Activated CD4-positive, alpha-beta T cell treated with anti-CD3 and anti-CD28 coated beads, Interleukin-2, Interleukin-4, amounts not matched to agents 100 ng/mL and 50 ng/mL, durations not matched to agents 16 hours and 8 hours (primary cell): ENCODE measurements at regions not wholly inside any gene's neighbourhood (a gene's known extent, or its start where the extent isn't known, plus 50 kb on each side); places are given as distances from the start of the nearest gene placed in this dataset.

Experiments
- DNase-seq: peaks from one replicate; pipeline ENCODE4 v3.0.0-alpha.2; 2020; ENCODE audit warnings: low spot score

DNA sequence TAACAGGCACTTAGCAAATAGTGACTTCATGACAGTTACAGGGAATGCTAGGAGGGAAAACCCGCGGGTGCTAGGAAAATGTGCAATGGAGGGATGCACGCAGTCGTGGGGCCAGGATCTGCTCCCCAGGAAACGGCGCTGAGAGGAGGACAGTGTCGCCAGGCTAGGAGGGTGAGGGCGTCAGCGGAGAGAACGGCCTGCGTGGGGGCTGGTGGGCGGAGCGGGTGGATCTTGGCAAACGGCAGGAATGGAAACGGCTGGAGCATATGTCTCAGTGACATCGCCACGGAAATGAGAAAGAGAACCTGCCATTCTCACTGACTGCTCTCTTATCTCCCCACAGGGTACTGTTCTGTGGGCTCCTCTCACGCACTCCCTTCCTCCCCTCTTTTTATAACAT lies 478.5 kb upstream of the ID2 start:
- no peak for DNase-seq

DNA sequence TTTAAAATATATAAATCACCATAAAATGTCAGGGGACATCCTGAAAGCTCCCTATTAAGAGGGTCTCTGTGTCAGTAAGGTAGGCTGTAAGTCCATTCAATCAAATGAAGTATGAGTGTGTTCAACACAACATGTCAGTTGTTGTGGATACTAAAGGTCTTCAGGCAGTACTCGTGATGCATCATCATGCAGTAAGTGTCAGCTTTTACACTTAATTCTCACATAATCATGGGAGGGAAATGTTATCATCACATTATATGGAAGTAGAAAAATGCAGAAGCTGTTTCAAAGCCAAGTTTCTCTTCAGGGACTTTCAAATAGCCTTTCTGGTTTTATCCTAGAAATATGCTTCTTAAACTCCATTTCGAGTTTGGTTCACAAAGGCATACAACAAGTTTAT lies 477.1 kb upstream of the ID2 start:
- no peak for DNase-seq

DNA sequence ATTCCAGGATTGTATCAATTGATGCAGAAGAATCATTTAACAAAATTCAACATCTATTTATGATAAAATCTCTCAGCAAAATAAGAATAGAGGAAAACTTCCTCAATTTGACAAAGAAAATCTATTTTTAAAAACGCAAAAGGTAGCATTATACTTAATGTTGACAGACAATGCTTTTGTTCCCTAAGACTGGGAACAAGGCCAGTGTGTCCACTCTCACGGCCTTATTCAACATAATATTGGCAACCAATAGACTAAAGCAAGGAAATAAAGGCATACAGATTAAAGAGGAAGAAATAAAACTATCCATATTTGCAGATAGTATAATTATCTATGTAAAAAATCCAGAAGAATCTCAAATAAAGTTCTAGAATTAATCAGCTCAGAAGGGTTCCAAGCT lies 472.4 kb upstream of the ID2 start:
- DNase-seq = no peak

DNA sequence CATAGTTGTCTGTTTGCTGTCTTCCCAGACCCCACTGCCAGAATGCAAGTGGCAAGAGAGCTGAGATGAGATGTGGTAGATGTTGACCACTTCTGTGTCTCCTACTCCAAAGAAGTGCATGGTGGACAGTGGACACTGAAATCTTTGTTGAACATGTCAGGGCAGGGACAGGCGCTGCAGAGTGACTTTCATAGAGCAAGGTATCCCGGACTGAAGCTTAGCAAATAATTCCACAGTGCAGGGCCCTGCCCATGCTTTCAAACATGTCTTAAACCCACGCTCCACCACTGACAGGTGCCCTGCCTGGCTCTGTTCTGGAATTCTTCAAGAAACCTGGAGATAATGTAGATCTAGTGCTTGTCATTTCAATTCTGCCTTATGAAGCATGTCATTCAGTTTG lies 470.5 kb upstream of the ID2 start:
- DNase-seq = no peak

DNA sequence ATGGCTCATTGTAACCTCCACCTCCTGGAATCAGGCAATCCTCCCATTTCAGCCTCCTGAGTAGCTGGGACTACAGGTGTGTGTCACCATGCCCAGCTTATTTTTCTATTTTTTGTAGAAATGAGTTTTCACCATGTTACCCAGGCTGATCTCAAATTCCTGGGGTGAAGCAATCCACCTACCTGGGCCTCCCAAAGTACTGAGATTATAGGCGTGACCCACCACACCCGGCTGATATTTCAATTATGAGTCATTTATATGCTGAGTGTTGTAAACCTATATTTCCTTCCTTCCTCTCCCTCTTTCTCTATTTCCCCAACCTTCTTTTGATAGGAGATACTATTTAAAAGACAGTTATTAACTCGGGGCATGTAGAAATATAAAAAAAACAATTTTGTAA lies 469.6 kb upstream of the ID2 start:
- DNase-seq = no peak

DNA sequence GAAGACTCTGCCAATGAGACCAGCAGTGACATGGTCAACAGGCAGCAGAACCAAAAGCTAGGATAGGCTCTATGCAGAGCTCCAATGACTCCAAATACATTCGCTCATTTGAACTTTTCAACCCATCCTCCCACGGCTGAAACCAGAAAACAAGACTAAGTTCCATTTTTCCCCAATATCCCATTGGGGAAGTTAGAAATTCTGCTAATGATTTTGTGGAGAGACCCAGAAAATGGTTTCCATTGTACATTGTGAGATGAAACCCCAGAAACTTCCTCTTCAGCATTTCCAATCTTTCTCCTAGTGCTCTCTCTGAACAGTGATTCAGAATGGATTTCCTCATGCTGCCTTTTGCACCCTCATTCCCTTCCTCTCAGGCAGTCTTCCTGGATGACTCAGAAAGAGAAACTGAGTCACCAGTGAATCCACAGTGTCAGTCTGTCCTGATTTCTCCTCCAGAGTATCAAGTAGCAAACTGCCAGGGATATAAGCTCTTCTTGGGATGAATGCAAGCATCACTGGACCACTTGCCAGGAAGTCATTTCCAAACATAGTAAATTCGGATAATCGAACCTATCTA lies 467.7 kb upstream of the ID2 start:
- DNase-seq = no peak

DNA sequence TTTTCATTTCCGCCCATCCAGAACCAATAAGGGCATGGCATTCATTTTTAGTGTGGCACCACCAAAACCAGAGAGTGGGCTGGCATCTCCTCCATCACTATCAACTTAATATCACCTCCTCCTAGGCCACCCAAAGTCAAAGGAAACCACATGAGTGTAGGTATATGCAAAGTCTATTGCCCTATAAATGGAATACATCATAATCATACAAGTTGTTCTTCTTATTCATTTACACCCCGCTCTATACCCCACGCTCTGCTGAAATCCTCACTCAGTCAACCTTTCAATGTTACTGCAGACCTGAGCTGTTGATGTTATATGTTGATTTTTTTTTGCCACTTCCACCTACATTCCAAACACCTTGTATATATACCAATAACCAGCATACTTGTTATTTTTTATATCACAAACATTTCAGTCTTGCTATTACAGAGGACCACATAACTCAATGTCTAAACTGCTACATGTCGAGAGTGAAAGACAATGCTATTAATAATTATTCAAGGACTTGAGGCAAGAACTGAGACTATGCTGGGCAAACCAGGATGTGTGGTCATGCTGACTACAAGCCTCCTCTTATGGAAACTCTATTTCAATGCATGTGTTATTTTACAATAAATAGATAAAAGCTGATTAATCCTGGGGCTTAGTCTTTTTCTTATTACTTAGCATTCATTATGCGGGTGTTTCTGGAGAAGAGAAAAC lies 466.5 kb upstream of the ID2 start:
- no peak for DNase-seq

DNA sequence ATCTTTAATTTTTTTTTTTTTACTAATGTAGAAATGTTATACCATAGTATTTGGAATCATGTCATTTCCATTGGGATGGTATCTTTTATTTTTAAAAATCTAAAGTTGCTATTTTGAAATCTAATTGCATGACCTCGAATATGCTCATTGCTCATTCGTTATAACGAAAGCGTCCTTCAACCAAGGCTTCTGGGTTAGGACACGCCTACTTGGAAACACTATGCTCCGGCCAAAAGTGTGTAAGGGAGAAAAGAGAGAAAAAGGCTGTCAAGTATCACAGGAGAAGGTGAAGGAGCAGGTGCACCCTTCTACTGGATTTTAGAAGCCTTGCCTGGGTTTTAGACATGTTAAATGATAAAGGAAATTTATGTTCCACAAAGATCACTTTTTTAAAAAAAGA lies 465.9 kb upstream of the ID2 start:
- DNase-seq = no peak

DNA sequence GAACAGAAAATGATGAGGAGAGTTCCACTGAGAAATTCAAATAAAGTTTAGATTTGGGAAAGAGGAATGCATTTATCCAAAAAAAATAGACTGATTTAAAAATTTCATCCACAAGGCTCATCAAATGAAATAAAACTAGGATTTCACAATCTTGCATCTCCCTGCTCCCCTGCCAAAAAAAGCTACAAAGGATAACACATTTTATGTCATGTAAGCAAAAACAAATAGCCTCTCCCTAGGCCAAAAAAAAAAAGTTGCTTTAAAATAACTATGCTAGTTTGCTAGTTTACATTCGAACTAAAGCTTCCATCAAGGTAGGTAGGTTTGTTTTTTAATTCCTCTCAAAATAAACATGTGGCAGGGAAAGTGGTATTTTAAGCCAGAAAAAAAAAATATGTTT lies 465.5 kb upstream of the ID2 start:
- no peak for DNase-seq

DNA sequence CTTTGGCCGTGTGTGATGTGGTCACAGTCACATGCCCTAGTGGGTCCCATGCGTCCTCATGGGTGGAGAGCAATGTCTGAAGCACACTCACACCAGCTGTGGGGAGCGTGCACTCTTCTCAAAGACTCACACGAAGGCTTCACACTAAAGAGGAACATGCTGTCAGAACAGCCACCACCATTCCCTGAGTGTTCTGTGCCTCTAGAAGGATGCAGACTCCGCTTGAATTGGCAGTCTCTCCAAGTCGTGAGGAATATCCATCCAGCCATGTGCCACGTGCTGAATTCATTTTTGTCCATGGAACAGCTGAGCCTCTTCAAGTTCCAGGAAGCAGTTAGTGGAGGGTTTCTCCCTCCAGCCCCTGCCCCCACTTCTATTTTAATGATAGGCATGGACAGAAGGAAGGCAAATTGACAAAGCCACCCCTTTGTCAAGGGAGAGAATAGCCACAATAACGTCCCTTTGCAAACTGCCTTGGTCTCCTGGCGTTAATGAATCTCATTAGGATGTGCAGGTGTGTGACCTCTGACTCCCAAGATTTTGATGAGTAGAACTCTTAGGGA lies 464.3 kb upstream of the ID2 start:
- no peak for DNase-seq

DNA sequence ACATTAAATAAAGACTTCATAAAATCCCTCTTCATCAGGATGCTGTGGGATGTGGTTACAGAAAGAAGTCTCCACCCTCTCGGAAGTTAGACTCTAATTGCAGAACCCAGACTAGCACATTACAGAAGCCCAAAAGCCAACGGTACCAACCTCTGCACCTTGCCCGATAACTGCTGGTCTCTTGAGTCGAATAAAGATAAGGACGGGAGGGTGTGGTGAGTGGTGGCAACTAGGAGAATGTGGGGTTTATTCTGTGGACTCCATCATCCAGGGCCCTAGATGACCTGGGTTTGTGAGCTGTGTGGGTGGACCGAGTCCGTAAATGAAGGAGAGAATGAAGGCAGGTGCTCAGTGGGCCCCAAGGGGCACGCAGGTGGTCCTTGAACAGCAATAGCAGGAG lies 462.8 kb upstream of the ID2 start:
- DNase-seq = no peak

DNA sequence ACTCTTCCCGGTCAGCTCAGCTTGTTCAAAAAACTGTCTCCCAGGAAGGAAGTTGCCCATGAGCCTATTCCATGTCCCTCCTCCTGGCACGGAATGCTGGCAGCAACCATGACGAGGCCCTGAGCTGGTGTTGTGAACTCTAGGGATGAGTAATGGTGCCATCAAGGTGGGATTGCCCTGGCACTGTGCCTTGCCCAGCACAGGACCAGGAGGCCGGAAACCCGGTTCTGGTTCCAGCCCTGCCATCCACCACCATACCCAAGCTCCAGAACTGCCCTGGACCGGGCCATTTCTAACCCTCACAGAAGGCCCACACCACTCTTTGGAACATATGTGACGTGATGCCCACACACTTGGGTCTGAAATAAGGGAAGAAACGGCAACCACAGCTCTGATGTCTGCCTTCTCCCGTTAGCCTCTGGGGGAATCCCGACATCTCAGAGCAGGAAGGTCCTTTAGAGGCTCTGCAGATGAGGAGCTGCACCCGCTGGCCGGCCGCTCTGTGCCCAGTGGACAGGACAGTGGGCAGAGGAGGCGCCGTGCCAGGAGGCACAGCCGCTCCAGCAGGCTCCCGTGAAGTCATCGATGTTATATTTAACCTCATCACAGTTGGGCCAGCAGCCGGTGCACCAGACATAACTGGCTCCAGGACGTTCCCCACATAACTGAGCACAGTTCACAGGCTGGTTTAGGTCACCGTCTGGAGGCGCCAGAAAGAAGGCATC lies 462.1 kb upstream of the ID2 start:
- DNase-seq = no peak

DNA sequence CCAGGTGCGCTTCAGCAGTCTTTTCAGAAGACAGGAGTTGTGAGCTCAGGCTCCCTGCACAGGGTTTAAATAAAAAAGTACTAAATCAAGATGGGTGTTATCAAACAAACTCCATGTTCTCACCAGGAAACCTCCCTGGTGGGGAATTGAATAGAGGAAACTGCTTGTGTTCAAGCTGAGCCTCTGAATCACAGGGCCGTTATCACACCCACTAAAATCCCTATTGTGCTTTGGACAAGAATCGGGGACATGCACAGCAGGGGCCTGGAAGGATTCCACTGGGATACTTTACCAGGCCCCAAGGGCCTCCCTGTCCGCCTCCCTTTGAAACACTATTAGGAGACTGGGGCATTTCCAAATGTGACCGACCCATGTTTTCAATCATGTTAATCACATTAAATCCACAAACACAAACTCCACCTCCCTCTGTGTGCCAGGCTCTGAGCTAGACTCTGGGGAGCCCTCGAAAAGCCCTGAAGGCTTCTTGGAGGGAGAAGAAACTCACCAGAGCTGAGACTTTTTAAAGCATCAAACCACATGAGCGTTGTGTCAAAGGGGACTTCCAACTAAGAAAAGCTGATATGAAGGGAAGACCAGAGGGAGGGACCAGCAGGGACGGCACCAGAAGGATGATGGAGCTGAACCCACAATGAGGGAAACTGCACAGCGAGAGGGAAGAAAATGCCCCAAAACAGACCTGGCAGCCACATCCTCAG lies 458.7 kb upstream of the ID2 start:
- no peak for DNase-seq

DNA sequence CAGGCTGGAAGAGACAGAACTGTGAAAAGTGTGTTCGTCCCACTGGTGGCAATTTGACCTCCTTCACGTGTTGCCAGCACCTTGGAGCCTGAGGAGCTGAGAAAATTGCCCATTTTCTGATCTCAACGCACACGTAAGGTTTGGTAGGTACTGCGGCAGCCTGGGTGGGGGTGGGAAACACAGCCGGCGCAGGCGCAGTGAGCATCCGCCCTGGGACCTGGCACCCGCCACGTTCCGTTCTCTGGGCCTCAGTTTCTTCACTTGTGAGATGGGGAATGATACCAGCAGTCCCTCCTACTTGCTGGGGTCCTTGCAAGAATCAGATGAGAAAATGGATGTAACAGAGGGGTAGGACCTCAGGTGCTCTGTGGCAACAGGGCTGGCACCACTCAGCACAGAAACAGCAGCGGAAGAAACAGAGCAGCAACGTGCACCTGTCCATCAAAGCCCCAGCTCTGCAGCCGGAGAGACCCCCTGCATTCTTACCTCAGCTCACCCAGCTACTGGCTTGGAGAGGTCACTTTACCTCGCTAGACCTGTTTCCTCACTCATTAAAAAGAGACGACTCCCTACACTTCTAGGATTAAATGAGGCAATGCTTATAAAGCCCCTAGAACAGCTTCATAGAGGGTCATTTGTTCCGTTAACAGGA lies 458.0 kb upstream of the ID2 start:
- no peak for DNase-seq

DNA sequence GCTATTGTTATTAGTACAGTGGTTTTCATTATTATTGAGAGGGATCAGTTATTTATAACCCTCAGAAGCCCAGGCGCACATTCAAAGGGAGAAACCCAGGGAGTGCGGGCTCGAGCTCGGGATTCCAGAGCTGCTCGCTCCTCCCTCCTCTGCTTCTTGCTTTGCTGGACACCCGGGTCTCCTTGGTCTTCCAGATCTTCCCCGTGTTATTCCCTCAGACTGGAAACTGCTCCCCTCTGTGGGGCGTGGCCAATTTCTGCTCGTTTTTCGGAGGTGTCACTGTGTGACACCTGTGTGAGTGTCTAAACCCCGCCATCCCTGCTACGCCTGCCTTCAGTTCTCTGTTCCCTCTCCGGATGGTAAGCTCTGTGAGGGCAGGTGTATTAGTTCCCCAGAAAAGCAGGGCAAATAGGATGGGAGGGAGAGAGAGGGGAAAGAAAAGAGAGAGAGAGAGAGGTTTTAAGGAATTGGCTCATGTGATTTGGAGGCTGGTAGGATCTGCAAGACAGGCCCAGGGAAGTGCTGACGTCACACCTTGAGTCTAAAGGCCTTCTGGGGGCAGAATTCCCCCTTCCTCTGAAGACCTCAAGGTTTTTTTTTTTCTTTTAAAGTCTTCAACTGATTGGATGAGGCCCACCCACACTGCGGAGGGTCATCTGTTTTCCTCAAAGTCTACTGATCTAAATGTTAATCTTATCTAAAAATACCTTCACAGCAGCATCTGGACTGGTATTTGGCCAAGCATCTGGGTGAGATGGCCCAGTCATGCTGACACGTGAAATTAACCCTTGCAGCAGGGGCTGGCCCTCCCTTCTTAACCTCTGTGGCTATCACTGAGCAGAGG lies 457.3 kb upstream of the ID2 start:
- DNase-seq = no peak

DNA sequence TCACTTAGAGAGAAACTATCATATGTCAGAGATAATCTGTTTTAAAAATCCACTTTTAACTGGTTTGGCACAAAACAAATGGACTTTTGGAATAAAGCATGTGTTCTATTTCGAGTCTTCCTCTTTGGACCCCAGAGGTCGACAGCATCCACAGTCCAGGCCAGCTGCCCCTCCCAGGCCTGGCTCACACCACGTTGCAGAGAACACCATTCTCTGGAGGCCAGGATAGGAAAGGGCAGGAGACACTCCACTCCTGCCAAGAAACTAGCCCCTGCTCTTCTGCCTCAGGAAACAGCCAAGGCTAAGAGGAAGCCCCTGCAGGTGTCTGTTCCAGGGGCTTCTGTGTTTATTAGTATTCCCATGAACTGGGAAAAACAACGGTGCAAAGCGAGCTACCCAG lies 456.6 kb upstream of the ID2 start:
- DNase-seq = no peak

DNA sequence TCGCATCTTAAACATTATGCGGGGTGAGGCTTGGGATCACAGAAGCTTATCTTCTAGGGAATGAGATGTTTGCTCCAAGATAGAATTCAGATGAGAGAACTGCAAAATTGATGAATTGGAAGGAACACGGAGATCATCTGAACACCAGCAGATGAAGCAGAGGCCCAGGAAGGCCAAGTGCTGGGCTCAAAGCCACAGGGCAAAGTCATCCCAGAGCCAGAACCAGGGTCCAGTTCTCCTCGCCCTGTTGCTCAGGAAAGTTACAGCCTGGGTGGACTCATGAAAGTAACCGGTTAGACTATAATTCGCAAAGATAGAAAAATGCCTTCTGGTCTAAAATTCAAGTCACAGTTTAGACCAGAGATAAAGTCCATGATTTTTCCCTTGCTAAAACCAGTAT lies 456.1 kb upstream of the ID2 start:
- no peak for DNase-seq

DNA sequence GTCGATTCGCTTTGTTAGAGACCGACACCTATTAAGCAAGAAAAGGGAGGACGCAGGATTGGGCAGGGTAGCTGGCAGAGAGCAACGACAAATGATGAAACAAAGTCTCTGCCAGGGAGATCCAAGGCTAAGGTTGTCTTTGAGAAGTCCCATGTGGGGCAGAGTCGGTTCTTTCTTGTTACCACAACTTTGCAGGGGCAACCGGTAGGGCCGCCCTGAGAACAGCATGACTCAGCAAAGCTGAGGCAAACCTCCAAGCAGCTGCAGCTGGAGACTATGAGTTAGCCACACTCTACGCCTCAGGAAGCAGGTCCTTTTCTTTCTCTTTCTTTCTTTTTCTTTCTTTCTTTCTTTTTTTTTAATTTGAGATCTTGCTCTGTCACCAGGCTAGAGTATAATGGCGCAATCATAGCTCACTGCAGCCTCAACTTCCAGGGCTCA lies 452.3 kb upstream of the ID2 start:
- peak; percentile 72 for DNase-seq

DNA sequence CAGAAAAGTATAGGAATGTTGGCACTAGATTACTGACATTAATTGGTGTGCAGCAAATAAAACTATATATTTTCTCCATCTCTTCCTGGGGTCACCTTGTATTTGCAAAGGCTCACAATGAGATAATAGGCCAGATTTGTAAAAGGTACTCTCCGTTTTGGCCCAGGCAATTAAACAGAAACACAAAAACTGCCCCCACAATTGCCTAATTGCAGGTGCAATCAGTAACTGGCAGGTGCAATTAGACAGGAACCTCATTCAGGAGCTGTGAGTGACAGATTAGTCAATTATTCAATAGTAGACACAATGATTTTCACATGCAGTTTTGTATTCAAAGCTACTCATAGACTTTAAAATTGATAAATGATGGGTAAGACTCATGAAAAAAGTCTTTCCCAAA lies 451.4 kb upstream of the ID2 start:
- DNase-seq = no peak

DNA sequence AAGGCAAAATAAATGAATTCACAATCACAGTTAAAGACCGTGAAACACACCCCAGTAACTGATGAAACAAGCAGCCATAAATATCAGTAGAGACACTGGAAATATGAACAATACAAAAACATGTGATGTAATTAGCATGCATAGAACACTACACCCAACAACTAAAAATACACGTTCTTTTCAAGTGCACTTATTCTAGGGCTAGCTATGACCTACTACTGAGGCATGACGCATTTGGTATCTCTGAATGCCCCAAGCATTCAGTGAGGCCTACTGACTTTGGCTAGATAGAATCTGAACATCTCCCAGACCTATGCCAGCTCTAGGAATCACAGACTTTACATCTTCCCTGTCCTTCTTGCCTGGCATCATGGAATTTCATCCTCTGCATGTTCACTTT lies 450.0 kb upstream of the ID2 start:
- DNase-seq = no peak

DNA sequence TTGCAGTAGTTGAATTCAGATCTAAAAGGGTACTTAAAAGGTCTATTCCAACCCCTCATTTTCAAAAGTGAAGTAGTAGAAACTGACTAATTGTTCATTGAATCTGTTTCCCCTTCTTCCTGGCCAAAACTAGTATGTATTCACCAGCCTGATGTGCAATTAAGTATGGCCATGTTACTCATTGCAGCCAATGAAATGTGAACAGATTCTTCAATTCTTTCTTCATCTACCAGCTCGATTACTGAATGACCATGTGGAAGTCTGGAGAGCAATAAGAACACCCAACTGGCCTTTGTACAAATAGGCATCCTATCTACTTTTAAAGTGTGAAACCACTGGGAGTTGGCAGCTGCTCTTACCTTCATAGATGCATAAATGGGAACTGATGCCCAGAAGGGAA lies 449.0 kb upstream of the ID2 start:
- no peak for DNase-seq
